Suprapubic skin (tissue), 4 donors: ENCODE measurements at regions not wholly inside any gene's neighbourhood (a gene's known extent, or its start where the extent isn't known, plus 50 kb on each side); places are given as distances from the start of the nearest gene placed in this dataset.

Experiments used
- EP300 ChIP-seq: sonication (generic); formaldehyde crosslinking; IDR thresholded peaks from one replicate; pipeline ENCODE4 v1.6.1; 2017; ENCODE audit warnings: antibody characterized with exemption
- POLR2A ChIP-seq, 2 donors: fragments of 450-650 bp; IDR thresholded peaks; one replicate each; pipeline ENCODE4 v1.6.1; 2017; ENCODE audit warnings: antibody characterized with exemption in 2 of 2, mild to moderate bottlenecking in 2 of 2, moderate library complexity in 2 of 2
- POLR2AphosphoS5 ChIP-seq, 3 donors: sonication (generic); formaldehyde crosslinking; IDR thresholded peaks; one replicate each; pipeline ENCODE4 v1.6.1; 2017; ENCODE audit warnings: antibody characterized with exemption in 3 of 3
- TF ChIP-seq, protein P1 (sequence below), 2 donors: fragments of 200-600 bp in 1 of 2; fragments of 450-650 bp in 1 of 2; sonication (generic) in 1 of 2; IDR thresholded peaks; one replicate each; pipeline ENCODE4 v1.5.1; 2016 to 2019; ENCODE audit warnings: antibody characterized with exemption in 2 of 2, mild to moderate bottlenecking in 1 of 2, moderate library complexity in 1 of 2

GRCh38 chr7:89549768-89550167 is 604.5 kb upstream of the STEAP1 start:
- TF ChIP-seq POLR2A (IDR thresholded peaks at IDR 0.05) (no peak), POLR2AphosphoS5 (IDR thresholded peaks at IDR 0.05) (no peak), EP300 (no peak)
- TF ChIP-seq, protein P1, sequence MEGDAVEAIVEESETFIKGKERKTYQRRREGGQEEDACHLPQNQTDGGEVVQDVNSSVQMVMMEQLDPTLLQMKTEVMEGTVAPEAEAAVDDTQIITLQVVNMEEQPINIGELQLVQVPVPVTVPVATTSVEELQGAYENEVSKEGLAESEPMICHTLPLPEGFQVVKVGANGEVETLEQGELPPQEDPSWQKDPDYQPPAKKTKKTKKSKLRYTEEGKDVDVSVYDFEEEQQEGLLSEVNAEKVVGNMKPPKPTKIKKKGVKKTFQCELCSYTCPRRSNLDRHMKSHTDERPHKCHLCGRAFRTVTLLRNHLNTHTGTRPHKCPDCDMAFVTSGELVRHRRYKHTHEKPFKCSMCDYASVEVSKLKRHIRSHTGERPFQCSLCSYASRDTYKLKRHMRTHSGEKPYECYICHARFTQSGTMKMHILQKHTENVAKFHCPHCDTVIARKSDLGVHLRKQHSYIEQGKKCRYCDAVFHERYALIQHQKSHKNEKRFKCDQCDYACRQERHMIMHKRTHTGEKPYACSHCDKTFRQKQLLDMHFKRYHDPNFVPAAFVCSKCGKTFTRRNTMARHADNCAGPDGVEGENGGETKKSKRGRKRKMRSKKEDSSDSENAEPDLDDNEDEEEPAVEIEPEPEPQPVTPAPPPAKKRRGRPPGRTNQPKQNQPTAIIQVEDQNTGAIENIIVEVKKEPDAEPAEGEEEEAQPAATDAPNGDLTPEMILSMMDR (IDR thresholded peaks at IDR 0.05): no peak
